Nephron progenitor cell (in vitro differentiated cells): ENCODE measurements at regions not wholly inside any gene's neighbourhood (a gene's known extent, or its start where the extent isn't known, plus 50 kb on each side); places are given as distances from the start of the nearest gene placed in this dataset.

Experiments
- DNase-seq: peaks from one replicate; pipeline ENCODE4 v3.0.0; 2021
- H3K27ac Mint-ChIP-seq: 2 replicates; pipeline ENCODE4 v1.8.0; 2021; ENCODE audit warnings: mild to moderate bottlenecking, moderate library complexity, mixed read lengths
- H3K27me3 Mint-ChIP-seq: 2 replicates; pipeline ENCODE4 v1.8.0; 2021; ENCODE audit warnings: mild to moderate bottlenecking, low read depth, mixed read lengths; ENCODE audit not compliant: poor library complexity
- H3K36me3 Mint-ChIP-seq: 2 replicates; pipeline ENCODE4 v1.8.0; 2021; ENCODE audit warnings: low read depth, mixed read lengths
- H3K4me1 Mint-ChIP-seq: 2 replicates; pipeline ENCODE4 v1.8.0; 2021; ENCODE audit warnings: mixed read lengths
- H3K4me3 Mint-ChIP-seq: 2 replicates; pipeline ENCODE4 v1.8.0; 2021; ENCODE audit warnings: mild to moderate bottlenecking, moderate library complexity, mixed read lengths
- H3K9me3 Mint-ChIP-seq: 2 replicates; pipeline ENCODE4 v1.8.0; 2021; ENCODE audit warnings: mild to moderate bottlenecking, moderate library complexity, mixed read lengths
- TF ChIP-seq, protein P1 (sequence below): fragments of 200-600 bp; sonication (generic); IDR thresholded peaks from 2 replicates; pipeline ENCODE4 v1.5.0; 2021; ENCODE audit warnings: antibody characterized with exemption

DNA sequence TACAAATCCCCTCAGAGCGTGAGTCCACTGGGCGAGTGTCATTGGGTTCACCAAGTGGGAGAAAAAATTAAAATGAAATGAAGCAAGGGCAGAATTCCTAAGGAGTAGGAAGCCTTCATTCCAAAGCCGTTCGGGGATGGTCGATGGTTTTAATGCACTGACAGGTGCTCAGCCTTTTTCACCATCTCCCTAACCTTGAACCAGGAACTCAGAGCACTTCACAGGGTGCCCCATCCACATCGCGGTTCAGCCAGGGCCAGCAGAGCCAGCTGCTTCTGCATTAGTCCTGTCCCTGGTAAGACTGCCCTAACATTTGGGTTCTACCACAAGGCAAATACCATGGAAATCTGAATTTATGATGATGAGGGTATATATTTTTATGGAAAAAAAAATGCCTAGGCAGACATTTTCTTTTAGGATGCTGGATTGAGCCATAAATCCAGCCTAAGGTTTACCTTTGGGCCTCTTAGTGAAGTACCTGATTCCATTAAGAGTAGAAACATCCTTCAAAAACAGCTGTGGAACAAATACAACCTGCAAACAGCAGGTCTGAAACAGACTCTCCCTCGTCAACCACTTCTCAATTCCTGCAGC lies 203.5 kb upstream of the RNF32 start:
- Mint-ChIP-seq H3K9me3 (no peaks in the 10 kb centered on the region), H3K4me3 (no peak overlapping the region), H3K27ac (no peak overlapping the region), H3K27me3 (peaks cover 8% of the 10 kb centered on the region), H3K36me3 (no peaks in the 10 kb centered on the region), H3K4me1 (peaks cover 6% of the 10 kb centered on the region)
- no peak for DNase-seq
- TF ChIP-seq, protein P1, sequence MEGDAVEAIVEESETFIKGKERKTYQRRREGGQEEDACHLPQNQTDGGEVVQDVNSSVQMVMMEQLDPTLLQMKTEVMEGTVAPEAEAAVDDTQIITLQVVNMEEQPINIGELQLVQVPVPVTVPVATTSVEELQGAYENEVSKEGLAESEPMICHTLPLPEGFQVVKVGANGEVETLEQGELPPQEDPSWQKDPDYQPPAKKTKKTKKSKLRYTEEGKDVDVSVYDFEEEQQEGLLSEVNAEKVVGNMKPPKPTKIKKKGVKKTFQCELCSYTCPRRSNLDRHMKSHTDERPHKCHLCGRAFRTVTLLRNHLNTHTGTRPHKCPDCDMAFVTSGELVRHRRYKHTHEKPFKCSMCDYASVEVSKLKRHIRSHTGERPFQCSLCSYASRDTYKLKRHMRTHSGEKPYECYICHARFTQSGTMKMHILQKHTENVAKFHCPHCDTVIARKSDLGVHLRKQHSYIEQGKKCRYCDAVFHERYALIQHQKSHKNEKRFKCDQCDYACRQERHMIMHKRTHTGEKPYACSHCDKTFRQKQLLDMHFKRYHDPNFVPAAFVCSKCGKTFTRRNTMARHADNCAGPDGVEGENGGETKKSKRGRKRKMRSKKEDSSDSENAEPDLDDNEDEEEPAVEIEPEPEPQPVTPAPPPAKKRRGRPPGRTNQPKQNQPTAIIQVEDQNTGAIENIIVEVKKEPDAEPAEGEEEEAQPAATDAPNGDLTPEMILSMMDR: no peak

DNA sequence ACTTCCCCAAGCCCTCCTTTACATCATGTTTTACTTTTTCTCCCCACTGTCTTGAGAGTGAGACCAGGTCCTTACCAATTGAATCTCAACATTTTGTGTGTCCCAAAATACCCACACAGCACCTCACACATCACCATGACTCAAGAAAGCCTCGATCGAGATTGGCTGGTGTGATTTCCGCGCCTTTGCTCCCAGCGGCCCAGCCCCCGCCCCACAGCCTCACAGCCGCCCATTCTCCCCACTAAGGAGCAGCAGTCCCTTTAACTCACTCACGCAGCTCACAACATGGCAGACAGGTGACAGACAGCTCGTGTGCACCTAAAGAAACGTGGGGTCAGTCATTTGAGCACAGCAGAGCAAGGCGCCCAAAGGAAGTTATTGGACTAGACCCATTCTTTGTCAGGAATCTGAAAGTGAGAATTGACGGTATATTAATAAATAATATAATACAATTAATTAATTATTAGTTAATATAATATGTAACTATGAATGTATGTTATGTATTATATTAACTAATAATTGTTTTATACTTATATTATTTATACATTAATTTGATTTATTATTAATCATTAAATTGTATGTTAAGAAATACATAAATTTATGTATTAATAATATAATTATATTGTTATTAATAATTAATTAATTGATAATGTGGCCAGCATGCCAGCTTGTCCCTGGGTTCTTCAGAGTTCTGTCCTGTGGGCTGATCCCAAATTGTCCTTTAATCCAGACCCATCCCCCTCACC lies 204.9 kb upstream of the RNF32 start:
- H3K27ac Mint-ChIP-seq: no peak overlapping the region
- H3K36me3 Mint-ChIP-seq: no peaks in the 10 kb centered on the region
- no peak for DNase-seq
- peaks cover 6% of the 10 kb centered on the region for H3K4me1 Mint-ChIP-seq
- H3K9me3 Mint-ChIP-seq: no peaks in the 10 kb centered on the region
- TF ChIP-seq, protein P1: no peak
- no peak overlapping the region for H3K4me3 Mint-ChIP-seq
- peaks cover 8% of the 10 kb centered on the region for H3K27me3 Mint-ChIP-seq

- H3K9me3 Mint-ChIP-seq: no peaks in the 10 kb centered on the region
- DNase-seq: no peak
- TF ChIP-seq, protein P1: no peak
- peaks cover 6% of the 10 kb centered on the region for H3K4me1 Mint-ChIP-seq
- no peaks in the 10 kb centered on the region for H3K36me3 Mint-ChIP-seq
- H3K27me3 Mint-ChIP-seq: peaks cover 8% of the 10 kb centered on the region
- H3K4me3 Mint-ChIP-seq: no peak overlapping the region
- H3K27ac Mint-ChIP-seq: no peak overlapping the region
Measured at GRCh38 chr7:156434706-156435105, 205.9 kb upstream of the RNF32 start.

DNA sequence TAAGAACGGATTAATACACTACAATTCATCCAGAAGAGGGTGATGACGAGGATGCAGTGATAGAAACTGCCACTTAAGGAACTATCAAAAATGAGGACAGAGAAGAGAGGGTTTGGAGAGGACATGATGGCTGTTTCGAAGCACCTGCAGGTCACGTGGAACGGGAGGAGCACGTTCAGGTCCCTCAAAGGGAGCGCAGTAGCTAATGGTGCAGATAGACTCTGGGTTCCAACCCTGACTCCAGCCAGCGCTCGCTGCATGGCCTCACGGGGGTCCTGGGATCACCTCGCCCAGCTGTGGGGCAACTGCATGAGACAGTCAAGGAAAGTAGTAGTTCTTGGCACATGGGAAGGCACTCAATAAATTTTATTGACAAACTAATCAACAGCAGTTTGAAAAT lies 208.6 kb upstream of the RNF32 start:
- no peak overlapping the region for H3K27ac Mint-ChIP-seq
- H3K9me3 Mint-ChIP-seq: no peaks in the 10 kb centered on the region
- H3K27me3 Mint-ChIP-seq: peaks cover 8% of the 10 kb centered on the region
- DNase-seq: no peak
- H3K4me1 Mint-ChIP-seq: peaks cover 6% of the 10 kb centered on the region
- H3K4me3 Mint-ChIP-seq: no peak overlapping the region
- no peaks in the 10 kb centered on the region for H3K36me3 Mint-ChIP-seq
- TF ChIP-seq, protein P1: no peak

- no peaks in the 10 kb centered on the region for H3K9me3 Mint-ChIP-seq
- H3K36me3 Mint-ChIP-seq: no peaks in the 10 kb centered on the region
- H3K4me3 Mint-ChIP-seq: no peak overlapping the region
- TF ChIP-seq, protein P1: no peak
- DNase-seq: no peak
- peaks cover 5% of the 10 kb centered on the region for H3K4me1 Mint-ChIP-seq
- peaks cover 5% of the 10 kb centered on the region for H3K27me3 Mint-ChIP-seq
- H3K27ac Mint-ChIP-seq: no peak overlapping the region
Measured at GRCh38 chr7:156430109-156430508, 210.5 kb upstream of the RNF32 start.

GRCh38 chr7:156429514-156429913 lies 211.1 kb upstream of the RNF32 start:
- no peak overlapping the region for H3K27ac Mint-ChIP-seq
- TF ChIP-seq, protein P1: no peak
- no peaks in the 10 kb centered on the region for H3K9me3 Mint-ChIP-seq
- H3K4me1 Mint-ChIP-seq: no peaks in the 10 kb centered on the region
- no peak for DNase-seq
- H3K36me3 Mint-ChIP-seq: no peaks in the 10 kb centered on the region
- H3K27me3 Mint-ChIP-seq: peaks cover 3% of the 10 kb centered on the region
- no peak overlapping the region for H3K4me3 Mint-ChIP-seq
